SK-N-MC (cell line): ENCODE measurements at regions not wholly inside any gene's neighbourhood (a gene's known extent, or its start where the extent isn't known, plus 50 kb on each side); places are given as distances from the start of the nearest gene placed in this dataset.

Experiments
- EZH2 ChIP-seq: fragments of 200-600 bp; sonication (generic); IDR thresholded peaks from one replicate; pipeline ENCODE4 v1.6.1; 2017; ENCODE audit warnings: antibody characterized with exemption
- POLR2AphosphoS5 ChIP-seq: IDR thresholded peaks from 2 replicates; pipeline ENCODE4 v1.6.1; 2012; ENCODE audit warnings: mild to moderate bottlenecking, low read depth, low read length, borderline replicate concordance

DNA sequence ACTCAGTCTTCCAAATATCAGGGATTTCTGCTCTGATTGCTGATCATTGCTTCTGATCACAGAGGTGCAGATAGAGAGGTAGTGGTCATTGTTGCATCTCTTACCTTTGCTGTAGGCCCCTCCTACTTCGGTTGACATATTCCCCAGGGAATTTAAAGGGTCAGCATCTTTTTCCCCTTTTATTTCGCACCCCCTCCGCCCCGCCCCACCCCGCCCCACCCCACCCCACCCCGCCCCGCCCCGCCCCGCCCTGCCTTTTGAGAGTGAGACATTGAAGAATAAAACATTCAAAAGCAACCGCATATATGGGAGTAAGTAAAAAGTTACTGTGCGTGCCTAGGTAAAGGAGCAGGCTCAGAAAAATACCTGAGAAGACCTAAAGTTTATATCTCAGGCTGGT lies 463.9 kb downstream of the BTG1 start:
- TF ChIP-seq EZH2 = no peak
- no peak for TF ChIP-seq POLR2AphosphoS5
